Gastrocnemius medialis (tissue), 4 donors: ENCODE measurements at regions not wholly inside any gene's neighbourhood (a gene's known extent, or its start where the extent isn't known, plus 50 kb on each side); places are given as distances from the start of the nearest gene placed in this dataset.

Source experiments
- ATAC-seq, 2 donors: fragments of 150-250 bp; one replicate each; pipeline ENCODE4 v1.9.1; 2016
- DNase-seq, 2 donors: peaks; one replicate each; pipeline ENCODE4 v3.0.0-alpha.2; 2019
- H3K27ac ChIP-seq, 4 donors: fragments of 200-600 bp; sonication (generic); 1 replicate in 1 of 4; 2 replicates in 3 of 4; pipeline ENCODE4 v1.5.1; 2016 to 2018; ENCODE audit warnings: mild to moderate bottlenecking in 2 of 4, moderate library complexity in 1 of 4
- H3K27me3 ChIP-seq, 3 donors: fragments of 200-600 bp; sonication (generic) in 2 of 3; 1 replicate in 1 of 3; 2 replicates in 2 of 3; pipeline versions ENCODE4 v1.5.1 to v1.6.0; 2016 to 2019; ENCODE audit warnings: mild to moderate bottlenecking in 1 of 3, moderate library complexity in 1 of 3
- H3K36me3 ChIP-seq, 2 donors: fragments of 200-600 bp; sonication (generic) in 1 of 2; one replicate each; pipeline ENCODE4 v1.5.1; 2017 to 2018
- H3K4me1 ChIP-seq, 2 donors: fragments of 200-600 bp; sonication (generic) in 1 of 2; one replicate each; pipeline ENCODE4 v1.5.1; 2016 to 2017; ENCODE audit warnings: mild to moderate bottlenecking in 2 of 2
- H3K4me3 ChIP-seq, 4 donors: fragments of 200-600 bp; sonication (generic) in 3 of 4; 1 replicate in 1 of 4; 2 replicates in 3 of 4; pipeline ENCODE4 v1.5.1; 2016 to 2019; ENCODE audit warnings: mild to moderate bottlenecking in 2 of 4
- H3K9me3 ChIP-seq, 3 donors: fragments of 200-600 bp; sonication (generic) in 2 of 3; 1 replicate in 1 of 3; 2 replicates in 2 of 3; pipeline ENCODE4 v1.5.1; 2016 to 2019
- CTCF ChIP-seq, 5 experiments: fragments of 450-650 bp in 3 of 5; fragments of 200-600 bp in 2 of 5; sonication (generic) in 2 of 5; IDR thresholded peaks in 4 of 5; conservative IDR thresholded peaks in 1 of 5; 1 replicate in 4 of 5; 2 replicates in 1 of 5; pipeline ENCODE4 v1.5.1; 2016 to 2019; ENCODE audit warnings: antibody characterized with exemption in 5 of 5, mild to moderate bottlenecking in 3 of 5, moderate library complexity in 3 of 5
- POLR2A ChIP-seq, 2 donors: fragments of 450-650 bp; IDR thresholded peaks; one replicate each; pipeline ENCODE4 v1.6.1; 2017; ENCODE audit warnings: antibody characterized with exemption in 2 of 2, mild to moderate bottlenecking in 2 of 2, moderate library complexity in 2 of 2
- in situ Hi-C, 4 donors: fragments of 200-750 bp; cut with MboI; loops; one replicate each; pipeline versions ENCODE4 v1.15.0 to v1.8.0; 2017; ENCODE audit warnings: low sequenced_read_pairs in 4 of 4
- intact Hi-C: fragments of 100-400 bp; cut with DNase I; formaldehyde crosslinking; loops from one replicate; pipeline ENCODE4 v1.15.1; 2023; ENCODE audit warnings: low total_unique reads

GRCh38 chr6:50958148-50958697, 139.6 kb downstream of the TFAP2B start:
- ATAC-seq, result no peak
- in situ Hi-C loops (no loop called here), intact Hi-C loops (no loop called here)
- no peaks in the 10 kb centered on the region for H3K9me3 ChIP-seq
- no peaks in the 10 kb centered on the region for H3K27me3 ChIP-seq
- no peaks in the 10 kb centered on the region for H3K36me3 ChIP-seq
- H3K4me1 ChIP-seq, result no peaks in the 10 kb centered on the region
- no peak overlapping the region for H3K4me3 ChIP-seq
- DNase-seq, result no peak
- no peak overlapping the region for H3K27ac ChIP-seq
- TF ChIP-seq POLR2A (IDR thresholded peaks at IDR 0.05), result no peak
- no peak for TF ChIP-seq CTCF (IDR thresholded peaks at IDR 0.05 in 4 of 5, conservative IDR thresholded peaks at IDR 0.05 in 1 of 5)

- Histone ChIP-seq H3K27me3 (no peaks in the 10 kb centered on the region), H3K4me1 (no peaks in the 10 kb centered on the region), H3K27ac (no peak overlapping the region), H3K36me3 (no peaks in the 10 kb centered on the region), H3K4me3 (no peak overlapping the region), H3K9me3 (no peaks in the 10 kb centered on the region)
- DNase-seq, result no peak
- no peak for ATAC-seq
- intact Hi-C loops, result no loop called here
- in situ Hi-C loops, result no loop called here
- no peak for TF ChIP-seq CTCF (IDR thresholded peaks at IDR 0.05 in 4 of 5, conservative IDR thresholded peaks at IDR 0.05 in 1 of 5)
- no peak for TF ChIP-seq POLR2A (IDR thresholded peaks at IDR 0.05)
Observed at GRCh38 chr6:50959081-50959641, 140.5 kb downstream of the TFAP2B start.

- intact Hi-C loops (no loop called here), in situ Hi-C loops (no loop called here)
- Histone ChIP-seq H3K9me3 (no peaks in the 10 kb centered on the region), H3K36me3 (no peaks in the 10 kb centered on the region), H3K4me3 (no peak overlapping the region), H3K4me1 (no peaks in the 10 kb centered on the region), H3K27ac (no peak overlapping the region), H3K27me3 (no peaks in the 10 kb centered on the region)
- no peak for DNase-seq
- no peak for TF ChIP-seq POLR2A (IDR thresholded peaks at IDR 0.05)
- TF ChIP-seq CTCF (IDR thresholded peaks at IDR 0.05 in 4 of 5, conservative IDR thresholded peaks at IDR 0.05 in 1 of 5), result no peak
- no peak for ATAC-seq
Observed at GRCh38 chr6:50961611-50962010, 142.9 kb downstream of the TFAP2B start.

- no peaks in the 10 kb centered on the region for H3K4me1 ChIP-seq
- intact Hi-C loops, result no loop called here
- H3K36me3 ChIP-seq, result no peaks in the 10 kb centered on the region
- ATAC-seq (no peak), DNase-seq (no peak)
- no peak overlapping the region for H3K4me3 ChIP-seq
- H3K9me3 ChIP-seq, result no peaks in the 10 kb centered on the region
- TF ChIP-seq POLR2A (IDR thresholded peaks at IDR 0.05), result no peak
- H3K27ac ChIP-seq, result no peak overlapping the region
- in situ Hi-C loops, result no loop called here
- H3K27me3 ChIP-seq, result no peaks in the 10 kb centered on the region
Observed at GRCh38 chr6:50962213-50962759, 143.6 kb downstream of the TFAP2B start.

GRCh38 chr6:50963952-50964351, 145.3 kb downstream of the TFAP2B start:
- no peak for DNase-seq
- no peaks in the 10 kb centered on the region for H3K4me1 ChIP-seq
- H3K36me3 ChIP-seq, result no peaks in the 10 kb centered on the region
- H3K4me3 ChIP-seq, result no peak overlapping the region
- in situ Hi-C loops (no loop called here), intact Hi-C loops (no loop called here)
- no peak for ATAC-seq
- TF ChIP-seq POLR2A (IDR thresholded peaks at IDR 0.05) (no peak), CTCF (IDR thresholded peaks at IDR 0.05 in 4 of 5, conservative IDR thresholded peaks at IDR 0.05 in 1 of 5) (no peak)
- no peak overlapping the region for H3K27ac ChIP-seq
- H3K9me3 ChIP-seq, result no peaks in the 10 kb centered on the region
- no peaks in the 10 kb centered on the region for H3K27me3 ChIP-seq
